PC-3 (cell line): ENCODE measurements at regions not wholly inside any gene's neighbourhood (a gene's known extent, or its start where the extent isn't known, plus 50 kb on each side); places are given as distances from the start of the nearest gene placed in this dataset.

Experiments used
- ATAC-seq: fragments of 200-7000 bp; cut with Tn5 transposase; 2 replicates; pipeline ENCODE4 v1.9.1; 2020; ENCODE audit warnings: mild to moderate bottlenecking, moderate library complexity
- BruUV-seq: library from RNA; stranded (reverse); fragments of 400-500 nt; replicated peaks from 2 replicates; lab custom pipeline; 2021; lab: Mats Ljungman, UMichigan
- CTCF ChIA-PET: fragments of 300-600 bp; sonication (Branson Sonifier 250); formaldehyde crosslinking; loops from one replicate; lab custom pipeline; 2022; ENCODE audit warnings: antibody characterized with exemption; lab: Charles Lee
- POLR2A ChIA-PET: fragments of 300-600 bp; sonication (Branson Sonifier 250); formaldehyde crosslinking; loops from one replicate; lab custom pipeline; 2022; ENCODE audit warnings: antibody characterized with exemption; ENCODE audit not compliant: unreplicated experiment; lab: Charles Lee
- DNase-seq: peaks from one replicate; pipeline ENCODE4 v3.0.0-alpha.2; 2015
- H2AFZ ChIP-seq: fragments of 300-600 bp; sonication (generic); 2 replicates; pipeline ENCODE4 v1.6.0; 2016; ENCODE audit warnings: antibody characterized with exemption, low read length
- H3F3A ChIP-seq: fragments of 300-600 bp; sonication (generic); one replicate; pipeline ENCODE4 v1.6.0; 2017; ENCODE audit warnings: antibody characterized with exemption, low read length, control low read depth, mild to moderate bottlenecking; ENCODE audit not compliant: unreplicated experiment
- H3K27ac ChIP-seq: fragments of 300-600 bp; sonication (generic); 2 replicates; pipeline ENCODE4 v1.5.1; 2016; ENCODE audit warnings: mild to moderate bottlenecking, low read length
- H3K27me3 ChIP-seq: fragments of 300-600 bp; sonication (generic); 2 replicates; pipeline ENCODE4 v1.6.1; 2016; ENCODE audit warnings: low read length, mixed read lengths
- H3K36me3 ChIP-seq: fragments of 300-600 bp; sonication (generic); 2 replicates; pipeline ENCODE4 v1.6.1; 2016; ENCODE audit warnings: low read depth, mixed run types, low read length, mixed read lengths
- H3K4me1 ChIP-seq: fragments of 300-600 bp; sonication (generic); 2 replicates; pipeline ENCODE4 v1.5.1; 2016; ENCODE audit warnings: low read length; ENCODE audit not compliant: insufficient read depth
- H3K4me2 ChIP-seq: fragments of 300-600 bp; sonication (generic); 2 replicates; pipeline ENCODE4 v1.6.0; 2016; ENCODE audit warnings: low read length
- H3K4me3 ChIP-seq: fragments of 300-600 bp; sonication (generic); 2 replicates; pipeline ENCODE4 v1.5.1; 2016; ENCODE audit warnings: mild to moderate bottlenecking, low read length, mixed read lengths
- H3K79me2 ChIP-seq: fragments of 300-600 bp; sonication (generic); 2 replicates; pipeline ENCODE4 v1.6.1; 2017; ENCODE audit warnings: low read length, mixed read lengths
- H3K9ac ChIP-seq: fragments of 300-600 bp; sonication (generic); 2 replicates; pipeline ENCODE4 v1.6.0; 2016; ENCODE audit warnings: mild to moderate bottlenecking, low read length
- H3K9me2 ChIP-seq: fragments of 300-600 bp; sonication (generic); replicated peaks from 2 replicates; pipeline ENCODE4 v1.6.1; 2016; ENCODE audit warnings: mixed run types, low read length, mixed read lengths
- H3K9me3 ChIP-seq: fragments of 300-600 bp; sonication (generic); 2 replicates; pipeline ENCODE4 v1.6.1; 2016; ENCODE audit warnings: low read length, mixed read lengths
- H4K20me1 ChIP-seq: fragments of 300-600 bp; sonication (generic); 2 replicates; pipeline ENCODE4 v1.6.1; 2016; ENCODE audit warnings: low read length, mixed read lengths
- EZH2 ChIP-seq: fragments of 300-600 bp; sonication (generic); IDR thresholded peaks from one replicate; pipeline ENCODE4 v1.6.1; 2017; ENCODE audit warnings: antibody characterized with exemption, mild to moderate bottlenecking, low read length; ENCODE audit not compliant: unreplicated experiment
- EZH2phosphoT487 ChIP-seq: fragments of 300-600 bp; sonication (generic); IDR thresholded peaks from 2 replicates; pipeline ENCODE4 v1.6.1; 2018; ENCODE audit warnings: mild to moderate bottlenecking, antibody characterized with exemption, low read length, borderline replicate concordance
- intact Hi-C: fragments of 100-400 bp; cut with micrococcal nuclease; formaldehyde crosslinking; loops from 2 replicates; pipeline ENCODE4 v1.9.0; 2023
- TF ChIP-seq, protein P1 (sequence below): fragments of 300-600 bp; sonication (generic); conservative IDR thresholded peaks from 2 replicates; pipeline ENCODE4 v1.5.1; 2017; ENCODE audit warnings: antibody characterized with exemption, low read depth, mild to moderate bottlenecking, low read length

DNA sequence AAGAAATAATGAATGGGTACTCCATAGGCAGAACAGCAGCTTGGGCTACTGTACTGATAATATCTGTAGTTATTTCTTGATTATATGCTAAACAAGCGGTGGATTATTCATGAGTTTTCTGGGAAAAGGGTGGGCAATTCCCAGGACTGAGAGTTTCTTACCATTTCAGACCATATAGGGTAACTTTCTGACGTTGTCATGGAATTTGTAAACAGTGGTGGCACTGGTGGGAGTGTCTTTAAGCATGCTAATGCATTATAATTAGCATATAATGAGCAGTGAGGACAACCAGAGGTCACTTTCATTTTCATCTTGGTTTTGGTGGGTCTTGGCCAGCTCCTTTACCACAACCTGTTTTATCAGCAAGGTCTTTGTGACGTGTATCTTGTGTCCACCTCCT lies 399.7 kb downstream of the CDC14C start:
- no peak overlapping the region for H3K9ac ChIP-seq
- no TSS peak for BruUV-seq
- DNase-seq (no peak), ATAC-seq (no peak)
- H3F3A ChIP-seq: no peaks in the 10 kb centered on the region
- H3K4me3 ChIP-seq: no peak overlapping the region
- H3K27ac ChIP-seq: no peak overlapping the region
- no peaks in the 10 kb centered on the region for H3K9me3 ChIP-seq
- no peaks in the 10 kb centered on the region for H3K36me3 ChIP-seq
- no peak overlapping the region for H3K4me2 ChIP-seq
- H2AFZ ChIP-seq: no peak overlapping the region
- H3K9me2 ChIP-seq: no peaks in the 10 kb centered on the region
- CTCF ChIA-PET: interaction anchor here (0.7 kb wide), 1 partner anchor 323 kb away, joined by 3 read pairs; no protein-coding TSS in a partner anchor
- intact Hi-C loops: no loop called here
- TF ChIP-seq EZH2 (no peak), EZH2phosphoT487 (no peak)
- TF ChIP-seq, protein P1, sequence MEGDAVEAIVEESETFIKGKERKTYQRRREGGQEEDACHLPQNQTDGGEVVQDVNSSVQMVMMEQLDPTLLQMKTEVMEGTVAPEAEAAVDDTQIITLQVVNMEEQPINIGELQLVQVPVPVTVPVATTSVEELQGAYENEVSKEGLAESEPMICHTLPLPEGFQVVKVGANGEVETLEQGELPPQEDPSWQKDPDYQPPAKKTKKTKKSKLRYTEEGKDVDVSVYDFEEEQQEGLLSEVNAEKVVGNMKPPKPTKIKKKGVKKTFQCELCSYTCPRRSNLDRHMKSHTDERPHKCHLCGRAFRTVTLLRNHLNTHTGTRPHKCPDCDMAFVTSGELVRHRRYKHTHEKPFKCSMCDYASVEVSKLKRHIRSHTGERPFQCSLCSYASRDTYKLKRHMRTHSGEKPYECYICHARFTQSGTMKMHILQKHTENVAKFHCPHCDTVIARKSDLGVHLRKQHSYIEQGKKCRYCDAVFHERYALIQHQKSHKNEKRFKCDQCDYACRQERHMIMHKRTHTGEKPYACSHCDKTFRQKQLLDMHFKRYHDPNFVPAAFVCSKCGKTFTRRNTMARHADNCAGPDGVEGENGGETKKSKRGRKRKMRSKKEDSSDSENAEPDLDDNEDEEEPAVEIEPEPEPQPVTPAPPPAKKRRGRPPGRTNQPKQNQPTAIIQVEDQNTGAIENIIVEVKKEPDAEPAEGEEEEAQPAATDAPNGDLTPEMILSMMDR: no peak
- POLR2A ChIA-PET: no interaction called here
- no peaks in the 10 kb centered on the region for H3K4me1 ChIP-seq
- H3K79me2 ChIP-seq: no peaks in the 10 kb centered on the region
- no peaks in the 10 kb centered on the region for H4K20me1 ChIP-seq
- peaks cover 63% of the 10 kb centered on the region for H3K27me3 ChIP-seq

DNA sequence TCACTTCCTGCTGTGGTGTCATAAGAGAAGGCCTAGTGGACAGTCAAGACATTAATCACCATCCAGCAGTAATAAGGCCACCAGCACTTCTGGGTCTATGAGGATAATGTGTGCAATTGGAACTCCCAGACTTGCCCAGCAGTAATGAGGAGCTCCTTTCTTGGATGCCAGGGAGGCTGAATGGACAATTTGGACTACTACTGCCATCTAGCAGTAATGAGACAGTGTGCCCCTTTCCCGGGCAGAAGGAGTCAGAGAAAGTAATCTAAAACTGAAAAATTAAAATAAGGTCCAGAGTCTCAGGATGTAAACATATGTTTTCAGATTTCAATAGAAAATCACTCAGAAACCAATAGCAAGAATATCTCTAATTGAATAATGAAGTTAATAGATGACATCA lies 400.4 kb downstream of the CDC14C start:
- H3K36me3 ChIP-seq: no peaks in the 10 kb centered on the region
- TF ChIP-seq, protein P1: peak; percentile 55
- TF ChIP-seq EZH2phosphoT487: no peak
- H3K9me3 ChIP-seq: no peaks in the 10 kb centered on the region
- POLR2A ChIA-PET: no interaction called here
- peak; percentile 48 for DNase-seq
- ATAC-seq: peak; percentile 70
- H3F3A ChIP-seq: no peaks in the 10 kb centered on the region
- CTCF ChIA-PET: interaction anchor here (0.7 kb wide), 1 partner anchor 323 kb away, joined by 3 read pairs; no protein-coding TSS in a partner anchor
- no peak overlapping the region for H3K4me2 ChIP-seq
- H3K9ac ChIP-seq: no peak overlapping the region
- no peak overlapping the region for H3K27ac ChIP-seq
- no peaks in the 10 kb centered on the region for H4K20me1 ChIP-seq
- H3K79me2 ChIP-seq: no peaks in the 10 kb centered on the region
- no TSS peak for BruUV-seq
- no peaks in the 10 kb centered on the region for H3K4me1 ChIP-seq
- intact Hi-C loops: no loop called here
- H3K4me3 ChIP-seq: no peak overlapping the region
- H3K27me3 ChIP-seq: peaks cover 65% of the 10 kb centered on the region
- no peaks in the 10 kb centered on the region for H3K9me2 ChIP-seq
- H2AFZ ChIP-seq: no peak overlapping the region

DNA sequence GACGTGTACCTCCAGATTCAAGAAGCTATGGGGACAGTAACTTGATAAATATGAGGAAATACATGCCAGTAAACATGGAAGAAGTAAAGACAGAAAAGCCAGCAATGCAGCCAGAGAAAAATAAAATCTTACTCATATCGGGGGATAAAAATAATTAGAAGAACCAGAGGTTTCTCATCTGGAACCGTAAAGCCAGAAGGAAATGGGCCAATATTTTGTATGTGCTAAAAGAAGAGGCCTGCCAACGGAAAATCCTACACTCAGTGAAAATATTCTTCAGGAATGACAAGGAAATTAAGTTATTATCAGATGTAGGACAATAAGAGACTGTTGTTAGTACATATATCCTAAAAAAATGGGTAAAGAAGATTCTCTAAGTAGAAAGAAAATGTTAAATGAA lies 401.2 kb downstream of the CDC14C start:
- intact Hi-C loops: no loop called here

More for the DNA sequence above, 401.2 kb downstream of the CDC14C start:
- no peak overlapping the region for H2AFZ ChIP-seq
- H3K4me2 ChIP-seq: no peak overlapping the region
- POLR2A ChIA-PET: no interaction called here
- CTCF ChIA-PET: no interaction called here
- ATAC-seq (no peak), DNase-seq (no peak)
- BruUV-seq: no TSS peak
- peaks cover 61% of the 10 kb centered on the region for H3K27me3 ChIP-seq
- no peaks in the 10 kb centered on the region for H3K36me3 ChIP-seq
- H4K20me1 ChIP-seq: no peaks in the 10 kb centered on the region
- H3K9me3 ChIP-seq: no peaks in the 10 kb centered on the region
- no peak overlapping the region for H3K27ac ChIP-seq
- no peak overlapping the region for H3K9ac ChIP-seq
- H3K9me2 ChIP-seq: no peaks in the 10 kb centered on the region
- no peaks in the 10 kb centered on the region for H3K4me1 ChIP-seq
- TF ChIP-seq EZH2: no peak
- TF ChIP-seq EZH2phosphoT487: no peak
- TF ChIP-seq, protein P1: no peak
- H3K79me2 ChIP-seq: no peaks in the 10 kb centered on the region
- no peaks in the 10 kb centered on the region for H3F3A ChIP-seq
- H3K4me3 ChIP-seq: no peak overlapping the region
